ENCODE measurements at regions not wholly inside any gene's neighbourhood (a gene's known extent, or its start where the extent isn't known, plus 50 kb on each side); places are given as distances from the start of the nearest gene placed in this dataset.
"Not testable (repeated sequence)": the region's sequence is repeated elsewhere in the genome, so short reads cannot be mapped to it uniquely, and the experiment has no call there.

GRCh38 chr16:63896383-63897109, 1225.3 kb downstream of the CDH11 start:
- H3K36me3 ChIP-seq (ENCODE audit: insufficient read depth, low read length): no peaks in the 10 kb centered on the region
- H3K27me3 ChIP-seq (ENCODE audit: control insufficient read depth, insufficient read depth, low read length): no peaks in the 10 kb centered on the region
- no peaks in the 10 kb centered on the region for H3K9me3 ChIP-seq (replicated peaks; ENCODE audit: low read length)
- H3K4me3 ChIP-seq (ENCODE audit: low read length): no peak overlapping the region
- H3K9ac ChIP-seq (ENCODE audit: low read depth, low read length): no peak overlapping the region
- no peak overlapping the region for H3K4me2 ChIP-seq (ENCODE audit: low read length)
- H3K4me1 ChIP-seq (ENCODE audit: control insufficient read depth, insufficient read depth, low read length): no peaks in the 10 kb centered on the region

GRCh38 chr16:63890723-63891122, 1231.1 kb downstream of the CDH11 start:
- no peaks in the 10 kb centered on the region for H3K27me3 ChIP-seq (ENCODE audit: control insufficient read depth, insufficient read depth, low read length)
- no peak overlapping the region for H3K9ac ChIP-seq (ENCODE audit: low read depth, low read length)
- no peak overlapping the region for H3K4me2 ChIP-seq (ENCODE audit: low read length)
- no peaks in the 10 kb centered on the region for H3K36me3 ChIP-seq (ENCODE audit: insufficient read depth, low read length)
- H3K9me3 ChIP-seq (replicated peaks; ENCODE audit: low read length): no peaks in the 10 kb centered on the region
- H3K4me3 ChIP-seq (ENCODE audit: low read length): no peak overlapping the region
- no peaks in the 10 kb centered on the region for H3K4me1 ChIP-seq (ENCODE audit: control insufficient read depth, insufficient read depth, low read length)

- Histone ChIP-seq H3K4me2 (ENCODE audit: low read length) (no peak overlapping the region), H3K9ac (ENCODE audit: low read depth, low read length) (no peak overlapping the region), H3K36me3 (ENCODE audit: insufficient read depth, low read length) (no peaks in the 10 kb centered on the region), H3K4me1 (ENCODE audit: control insufficient read depth, insufficient read depth, low read length) (no peaks in the 10 kb centered on the region), H3K9me3 (replicated peaks; ENCODE audit: low read length) (no peaks in the 10 kb centered on the region), H3K27me3 (ENCODE audit: control insufficient read depth, insufficient read depth, low read length) (no peaks in the 10 kb centered on the region), H3K4me3 (ENCODE audit: low read length) (no peak overlapping the region)
Observed at GRCh38 chr16:63890081-63890480, 1231.8 kb downstream of the CDH11 start.

GRCh38 chr16:63883091-63883490, 1238.8 kb downstream of the CDH11 start:
- Histone ChIP-seq H3K4me1 (ENCODE audit: control insufficient read depth, insufficient read depth, low read length) (no peaks in the 10 kb centered on the region), H3K4me3 (ENCODE audit: low read length) (no peak overlapping the region), H3K9me3 (replicated peaks; ENCODE audit: low read length) (no peaks in the 10 kb centered on the region), H3K9ac (ENCODE audit: low read depth, low read length) (no peak overlapping the region), H3K4me2 (ENCODE audit: low read length) (no peak overlapping the region), H3K36me3 (ENCODE audit: insufficient read depth, low read length) (no peaks in the 10 kb centered on the region), H3K27me3 (ENCODE audit: control insufficient read depth, insufficient read depth, low read length) (no peaks in the 10 kb centered on the region)

- Histone ChIP-seq H3K4me1 (ENCODE audit: control insufficient read depth, insufficient read depth, low read length) (no peaks in the 10 kb centered on the region), H3K4me3 (ENCODE audit: low read length) (no peak overlapping the region)
Observed at GRCh38 chr16:63882576-63882975, 1239.3 kb downstream of the CDH11 start.

GRCh38 chr16:63880948-63881347, 1240.9 kb downstream of the CDH11 start:
- no peaks in the 10 kb centered on the region for H3K36me3 ChIP-seq (ENCODE audit: insufficient read depth, low read length)
- no peaks in the 10 kb centered on the region for H3K9me3 ChIP-seq (replicated peaks; ENCODE audit: low read length)
- no peak overlapping the region for H3K9ac ChIP-seq (ENCODE audit: low read depth, low read length)
- H3K4me2 ChIP-seq (ENCODE audit: low read length): no peak overlapping the region
- no peak overlapping the region for H3K4me3 ChIP-seq (ENCODE audit: low read length)
- no peaks in the 10 kb centered on the region for H3K27me3 ChIP-seq (ENCODE audit: control insufficient read depth, insufficient read depth, low read length)
- no peaks in the 10 kb centered on the region for H3K4me1 ChIP-seq (ENCODE audit: control insufficient read depth, insufficient read depth, low read length)

More at GRCh38 chr16:63882576-63882975, 1239.3 kb downstream of the CDH11 start:
- no peak overlapping the region for H3K4me2 ChIP-seq (ENCODE audit: low read length)
- no peaks in the 10 kb centered on the region for H3K27me3 ChIP-seq (ENCODE audit: control insufficient read depth, insufficient read depth, low read length)
- H3K9ac ChIP-seq (ENCODE audit: low read depth, low read length): no peak overlapping the region
- H3K9me3 ChIP-seq (replicated peaks; ENCODE audit: low read length): no peaks in the 10 kb centered on the region
- no peaks in the 10 kb centered on the region for H3K36me3 ChIP-seq (ENCODE audit: insufficient read depth, low read length)

GRCh38 chr16:63877401-63877800, 1244.5 kb downstream of the CDH11 start:
- Histone ChIP-seq H3K9me3 (replicated peaks; ENCODE audit: low read length) (no peaks in the 10 kb centered on the region), H3K4me2 (ENCODE audit: low read length) (no peak overlapping the region), H3K4me3 (ENCODE audit: low read length) (no peak overlapping the region), H3K27me3 (ENCODE audit: control insufficient read depth, insufficient read depth, low read length) (no peaks in the 10 kb centered on the region), H3K36me3 (ENCODE audit: insufficient read depth, low read length) (no peaks in the 10 kb centered on the region), H3K4me1 (ENCODE audit: control insufficient read depth, insufficient read depth, low read length) (no peaks in the 10 kb centered on the region), H3K9ac (ENCODE audit: low read depth, low read length) (no peak overlapping the region)

- H3K36me3 ChIP-seq (ENCODE audit: insufficient read depth, low read length): no peaks in the 10 kb centered on the region
- H3K9ac ChIP-seq (ENCODE audit: low read depth, low read length): no peak overlapping the region
- no peak overlapping the region for H3K4me2 ChIP-seq (ENCODE audit: low read length)
- no peaks in the 10 kb centered on the region for H3K27me3 ChIP-seq (ENCODE audit: control insufficient read depth, insufficient read depth, low read length)
- H3K4me3 ChIP-seq (ENCODE audit: low read length): no peak overlapping the region
- H3K4me1 ChIP-seq (ENCODE audit: control insufficient read depth, insufficient read depth, low read length): no peaks in the 10 kb centered on the region
- no peaks in the 10 kb centered on the region for H3K9me3 ChIP-seq (replicated peaks; ENCODE audit: low read length)
Observed at GRCh38 chr16:63876103-63876502, 1245.8 kb downstream of the CDH11 start.

- not testable (repeated sequence) for H3K4me2 ChIP-seq (ENCODE audit: low read length); H3K9me3 ChIP-seq (replicated peaks; ENCODE audit: low read length); H3K36me3 ChIP-seq (ENCODE audit: insufficient read depth, low read length); H3K4me3 ChIP-seq (ENCODE audit: low read length); H3K4me1 ChIP-seq (ENCODE audit: control insufficient read depth, insufficient read depth, low read length); H3K9ac ChIP-seq (ENCODE audit: low read depth, low read length); H3K27me3 ChIP-seq (ENCODE audit: control insufficient read depth, insufficient read depth, low read length)
Observed at GRCh38 chr16:63860700-63861099, 1261.2 kb downstream of the CDH11 start.

GRCh38 chr16:63856537-63856936, 1265.3 kb downstream of the CDH11 start:
- no peaks in the 10 kb centered on the region for H3K4me1 ChIP-seq (ENCODE audit: control insufficient read depth, insufficient read depth, low read length)
- H3K4me2 ChIP-seq (ENCODE audit: low read length): no peak overlapping the region
- H3K27me3 ChIP-seq (ENCODE audit: control insufficient read depth, insufficient read depth, low read length): no peaks in the 10 kb centered on the region
- H3K4me3 ChIP-seq (ENCODE audit: low read length): no peak overlapping the region
- H3K9ac ChIP-seq (ENCODE audit: low read depth, low read length): no peak overlapping the region
- no peaks in the 10 kb centered on the region for H3K9me3 ChIP-seq (replicated peaks; ENCODE audit: low read length)
- no peaks in the 10 kb centered on the region for H3K36me3 ChIP-seq (ENCODE audit: insufficient read depth, low read length)

GRCh38 chr16:63850979-63851378, 1270.9 kb downstream of the CDH11 start:
- Histone ChIP-seq H3K4me3 (ENCODE audit: low read length) (no peak overlapping the region), H3K4me2 (ENCODE audit: low read length) (no peak overlapping the region), H3K27me3 (ENCODE audit: control insufficient read depth, insufficient read depth, low read length) (no peaks in the 10 kb centered on the region), H3K9me3 (replicated peaks; ENCODE audit: low read length) (no peaks in the 10 kb centered on the region), H3K9ac (ENCODE audit: low read depth, low read length) (no peak overlapping the region), H3K36me3 (ENCODE audit: insufficient read depth, low read length) (no peaks in the 10 kb centered on the region), H3K4me1 (ENCODE audit: control insufficient read depth, insufficient read depth, low read length) (no peaks in the 10 kb centered on the region)

GRCh38 chr16:63841271-63841670, 1280.6 kb downstream of the CDH11 start:
- no peaks in the 10 kb centered on the region for H3K36me3 ChIP-seq (ENCODE audit: insufficient read depth, low read length)
- no peaks in the 10 kb centered on the region for H3K4me1 ChIP-seq (ENCODE audit: control insufficient read depth, insufficient read depth, low read length)
- H3K4me2 ChIP-seq (ENCODE audit: low read length): no peak overlapping the region
- H3K9me3 ChIP-seq (replicated peaks; ENCODE audit: low read length): no peaks in the 10 kb centered on the region
- H3K9ac ChIP-seq (ENCODE audit: low read depth, low read length): no peak overlapping the region
- no peaks in the 10 kb centered on the region for H3K27me3 ChIP-seq (ENCODE audit: control insufficient read depth, insufficient read depth, low read length)
- no peak overlapping the region for H3K4me3 ChIP-seq (ENCODE audit: low read length)
